HEK293 (cell line): ENCODE measurements at regions not wholly inside any gene's neighbourhood (a gene's known extent, or its start where the extent isn't known, plus 50 kb on each side); places are given as distances from the start of the nearest gene placed in this dataset.

Source experiments
- CTCF ChIA-PET: fragments of 350-600 bp; formaldehyde crosslinking; extraction: SDS; loops from one replicate; lab custom pipeline; 2021; ENCODE audit warnings: antibody characterized with exemption; lab: Yijun Ruan, JAX
- POLR2A ChIA-PET: fragments of 300-600 bp; formaldehyde crosslinking; extraction: SDS; loops from one replicate; lab custom pipeline; 2020; ENCODE audit warnings: antibody characterized with exemption, inconsistent platforms; lab: Yijun Ruan, JAX
- H3K27ac ChIP-seq: fragments of 200-500 bp; sonication (Bioruptor generic); 2 replicates; pipeline ENCODE4 v1.5.1; 2014; ENCODE audit warnings: low read depth, low read length, control low read depth, inconsistent platforms; ENCODE audit errors: extremely low read depth
- H3K36me3 ChIP-seq, 2 experiments: fragments of 200-500 bp in 1 of 2; sonication (Bioruptor generic) in 1 of 2; 1 replicate in 1 of 2; 2 replicates in 1 of 2; pipeline ENCODE4 v1.5.1; 2014 to 2017; ENCODE audit warnings: inconsistent platforms in 2 of 2, low read length in 2 of 2; ENCODE audit not compliant: control insufficient read depth in 2 of 2, insufficient read depth in 1 of 2
- H3K4me1 ChIP-seq: fragments of 200-500 bp; sonication (Bioruptor generic); 2 replicates; pipeline ENCODE4 v1.5.1; 2014; ENCODE audit warnings: mild to moderate bottlenecking, low read length, inconsistent platforms; ENCODE audit not compliant: control insufficient read depth, insufficient read depth
- H3K4me3 ChIP-seq: 2 replicates; pipeline ENCODE4 v1.5.1; 2011; ENCODE audit warnings: low read depth, mild to moderate bottlenecking, control low read depth, low read length, moderate library complexity
- H3K9me3 ChIP-seq: fragments of 200-500 bp; sonication (Bioruptor generic); 2 replicates; pipeline ENCODE4 v1.5.1; 2014; ENCODE audit warnings: low read depth, low read length, inconsistent platforms; ENCODE audit not compliant: control insufficient read depth, insufficient read depth
- AEBP2 ChIP-seq: fragments of 450-650 bp; formaldehyde crosslinking; IDR thresholded peaks from 2 replicates; pipeline ENCODE4 v1.5.1; 2016; ENCODE audit warnings: missing biosample characterization, missing genetic modification characterization, borderline replicate concordance
- GLIS1 ChIP-seq: fragments of 450-650 bp; formaldehyde crosslinking; IDR thresholded peaks from 2 replicates; pipeline ENCODE4 v1.5.1; 2016; ENCODE audit warnings: missing biosample characterization, missing genetic modification characterization
- HIC1 ChIP-seq: fragments of 450-650 bp; formaldehyde crosslinking; IDR thresholded peaks from 2 replicates; pipeline ENCODE4 v1.5.1; 2016; ENCODE audit warnings: missing biosample characterization, missing genetic modification characterization
- KLF16 ChIP-seq: fragments of 450-650 bp; formaldehyde crosslinking; IDR thresholded peaks from 2 replicates; pipeline ENCODE4 v1.5.1; 2017; ENCODE audit warnings: missing biosample characterization, missing genetic modification characterization
- MYNN ChIP-seq: fragments of 450-650 bp; formaldehyde crosslinking; IDR thresholded peaks from 2 replicates; pipeline ENCODE4 v1.5.1; 2016; ENCODE audit warnings: missing biosample characterization, missing genetic modification characterization, borderline replicate concordance
- SP7 ChIP-seq: fragments of 450-650 bp; formaldehyde crosslinking; IDR thresholded peaks from 2 replicates; pipeline ENCODE4 v1.5.1; 2016; ENCODE audit warnings: missing biosample characterization, missing genetic modification characterization
- ZBTB48 ChIP-seq: fragments of 450-650 bp; formaldehyde crosslinking; IDR thresholded peaks from 2 replicates; pipeline ENCODE4 v1.5.1; 2016; ENCODE audit warnings: missing biosample characterization, missing genetic modification characterization
- ZFHX2 ChIP-seq: fragments of 450-650 bp; formaldehyde crosslinking; conservative IDR thresholded peaks from 2 replicates; pipeline ENCODE4 v1.5.1; 2016; ENCODE audit warnings: missing biosample characterization, missing genetic modification characterization
- ZNF112 ChIP-seq: fragments of 450-650 bp; formaldehyde crosslinking; IDR thresholded peaks from 2 replicates; pipeline ENCODE4 v1.5.0; 2017; ENCODE audit warnings: missing biosample characterization, missing genetic modification characterization
- ZNF138 ChIP-seq: fragments of 450-650 bp; formaldehyde crosslinking; IDR thresholded peaks from 2 replicates; pipeline ENCODE4 v1.5.1; 2016; ENCODE audit warnings: missing biosample characterization, missing genetic modification characterization, borderline replicate concordance
- ZNF169 ChIP-seq: fragments of 450-650 bp; formaldehyde crosslinking; IDR thresholded peaks from 2 replicates; pipeline ENCODE4 v1.5.1; 2016; ENCODE audit warnings: missing biosample characterization, missing genetic modification characterization
- ZNF184 ChIP-seq: fragments of 450-650 bp; IDR thresholded peaks from 2 replicates; pipeline ENCODE4 v1.5.1; 2018; ENCODE audit warnings: missing biosample characterization, mild to moderate bottlenecking, missing genetic modification characterization
- ZNF223 ChIP-seq: fragments of 450-650 bp; formaldehyde crosslinking; IDR thresholded peaks from 2 replicates; pipeline ENCODE4 v1.5.1; 2016; ENCODE audit warnings: missing biosample characterization, missing genetic modification characterization
- ZNF280C ChIP-seq: fragments of 450-650 bp; formaldehyde crosslinking; IDR thresholded peaks from 2 replicates; pipeline ENCODE4 v1.5.1; 2016; ENCODE audit warnings: missing biosample characterization, missing genetic modification characterization
- ZNF354C ChIP-seq: fragments of 450-650 bp; formaldehyde crosslinking; IDR thresholded peaks from 2 replicates; pipeline ENCODE4 v1.5.1; 2016; ENCODE audit warnings: missing biosample characterization, missing genetic modification characterization, low read depth, borderline replicate concordance
- ZNF529 ChIP-seq: fragments of 450-650 bp; formaldehyde crosslinking; IDR thresholded peaks from 2 replicates; pipeline ENCODE4 v1.5.1; 2017; ENCODE audit warnings: missing genetic modification characterization, missing biosample characterization; ENCODE audit not compliant: insufficient replicate concordance
- ZNF571 ChIP-seq: fragments of 450-650 bp; formaldehyde crosslinking; IDR thresholded peaks from 2 replicates; pipeline ENCODE4 v1.5.0; 2017; ENCODE audit warnings: missing biosample characterization, missing genetic modification characterization
- ZNF654 ChIP-seq: fragments of 450-650 bp; formaldehyde crosslinking; IDR thresholded peaks from 2 replicates; pipeline ENCODE4 v1.5.1; 2016; ENCODE audit warnings: low read depth, missing biosample characterization, missing genetic modification characterization
- ZSCAN16 ChIP-seq: fragments of 450-650 bp; formaldehyde crosslinking; IDR thresholded peaks from 2 replicates; pipeline ENCODE4 v1.5.1; 2016; ENCODE audit warnings: missing biosample characterization, missing genetic modification characterization
- ZSCAN18 ChIP-seq: fragments of 450-650 bp; formaldehyde crosslinking; IDR thresholded peaks from 2 replicates; pipeline ENCODE4 v1.5.1; 2016; ENCODE audit warnings: missing biosample characterization, missing genetic modification characterization
- ZSCAN4 ChIP-seq: fragments of 450-650 bp; formaldehyde crosslinking; IDR thresholded peaks from 2 replicates; pipeline ENCODE4 v1.5.1; 2017; ENCODE audit warnings: missing biosample characterization, missing genetic modification characterization

GRCh38 chr2:43152741-43153647 is 73.4 kb downstream of the ZFP36L2 start:
- Histone ChIP-seq H3K4me1 (no peaks in the 10 kb centered on the region), H3K36me3 (no peaks in the 10 kb centered on the region), H3K9me3 (no peaks in the 10 kb centered on the region), H3K27ac (no peak overlapping the region), H3K4me3 (no peak overlapping the region)
- CTCF ChIA-PET: interaction anchor here (0.6 to 1.3 kb wide), 3 partner anchors 16 to 1128 kb away, joined by 3 to 5 read pairs (median 3); no protein-coding TSS in a partner anchor
- POLR2A ChIA-PET: no interaction called here
- TF ChIP-seq KLF16 (tag by site-specific recombination) (no peak), GLIS1 (tag by site-specific recombination) (no peak), ZNF138 (no peak), AEBP2 (tag by site-specific recombination) (no peak), ZNF223 (tag by site-specific recombination) (no peak), ZNF184 (tag by site-specific recombination) (no peak), ZNF529 (tag by site-specific recombination) (no peak)

- POLR2A ChIA-PET: no interaction called here
- H3K27ac ChIP-seq: no peak overlapping the region
- CTCF ChIA-PET: interaction anchor here (0.7 to 1.3 kb wide), 2 partner anchors 17 to 1127 kb away, joined by 3 read pairs; no protein-coding TSS in a partner anchor
- no peaks in the 10 kb centered on the region for H3K9me3 ChIP-seq
- H3K4me3 ChIP-seq: no peak overlapping the region
- no peaks in the 10 kb centered on the region for H3K4me1 ChIP-seq
- no peaks in the 10 kb centered on the region for H3K36me3 ChIP-seq
- TF ChIP-seq ZSCAN18 (tag by site-specific recombination): no peak
- TF ChIP-seq ZSCAN16: no peak
- TF ChIP-seq ZNF571 (tag by site-specific recombination): no peak
- no peak for TF ChIP-seq ZNF654
- TF ChIP-seq ZFHX2 (tag by site-specific recombination): no peak
- no peak for TF ChIP-seq SP7 (tag by site-specific recombination)
- TF ChIP-seq ZNF169: no peak
Measured at GRCh38 chr2:43152186-43152585, 74.2 kb downstream of the ZFP36L2 start.

- no peaks in the 10 kb centered on the region for H3K9me3 ChIP-seq
- POLR2A ChIA-PET: no interaction called here
- no peaks in the 10 kb centered on the region for H3K4me1 ChIP-seq
- H3K4me3 ChIP-seq: no peak overlapping the region
- no peaks in the 10 kb centered on the region for H3K36me3 ChIP-seq
- H3K27ac ChIP-seq: no peak overlapping the region
- CTCF ChIA-PET: interaction anchor here (0.7 kb wide), 1 partner anchor 377 kb away, joined by 3 read pairs; no protein-coding TSS in a partner anchor
- TF ChIP-seq ZSCAN4 (tag by site-specific recombination): peak; percentile 100
- no peak for TF ChIP-seq HIC1 (tag by site-specific recombination)
- TF ChIP-seq ZNF112 (tag by site-specific recombination): no peak
- no peak for TF ChIP-seq ZNF354C (tag by site-specific recombination)
- 0 out of 2 replicates have a peak, but pooled peaks have one; percentile 31 for TF ChIP-seq ZBTB48 (tag by site-specific recombination)
- TF ChIP-seq ZNF280C (tag by site-specific recombination): no peak
- no peak for TF ChIP-seq ZNF223 (tag by site-specific recombination)
- 0 out of 2 replicates have a peak, but pooled peaks have one; percentile 11 for TF ChIP-seq MYNN
Measured at GRCh38 chr2:43149482-43150107, 76.8 kb downstream of the ZFP36L2 start.
